ENCODE measurements at regions not wholly inside any gene's neighbourhood (a gene's known extent, or its start where the extent isn't known, plus 50 kb on each side); places are given as distances from the start of the nearest gene placed in this dataset.

DNA sequence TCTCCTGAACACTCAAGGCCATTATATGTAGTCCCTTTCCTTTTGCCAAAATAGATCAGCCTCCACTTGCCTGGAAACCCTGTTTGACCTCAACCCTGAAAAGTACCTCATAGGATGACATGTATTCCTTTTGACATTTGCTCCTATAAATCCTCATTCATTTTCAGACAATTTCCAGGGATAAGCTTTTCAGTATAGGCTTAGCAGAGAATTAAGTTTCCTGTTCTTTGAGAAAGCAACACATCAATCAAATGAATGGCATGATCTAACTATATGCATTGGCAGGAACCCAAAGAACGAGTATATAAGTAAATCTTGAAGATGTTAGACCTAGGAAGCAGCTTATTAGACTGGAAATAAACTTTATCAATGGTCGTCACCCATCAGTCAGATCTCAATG lies 483.0 kb downstream of the CCDC85A start:
- no peak for TF ChIP-seq CTCF (IDR thresholded peaks at IDR 0.05)
- H3K36me3 Mint-ChIP-seq (ENCODE audit: low read depth): no peaks in the 10 kb centered on the region
- POLR2A ChIA-PET: no interaction called here

GRCh38 chr2:56671973-56672569 lies 488.3 kb downstream of the CCDC85A start:
- ChIA-PET POLR2A (no interaction called here), CTCF (no interaction called here)
- no peak for ATAC-seq (ENCODE audit: low read depth)
- peaks cover 11% of the 10 kb centered on the region for H3K9me3 Mint-ChIP-seq
- H3K4me3 Mint-ChIP-seq: no peak overlapping the region
- H3K36me3 Mint-ChIP-seq (ENCODE audit: low read depth): no peaks in the 10 kb centered on the region
- TF ChIP-seq CTCF (IDR thresholded peaks at IDR 0.05): no peak
- H3K4me1 Mint-ChIP-seq: no peaks in the 10 kb centered on the region
- H3K27ac Mint-ChIP-seq: no peak overlapping the region
- no peak for DNase-seq
- no peaks in the 10 kb centered on the region for H3K27me3 Mint-ChIP-seq
- intact Hi-C loops (cut with micrococcal nuclease): no loop called here

More for the DNA sequence above, 483.0 kb downstream of the CCDC85A start:
- no peak for ATAC-seq (ENCODE audit: low read depth)
- peaks cover 13% of the 10 kb centered on the region for H3K9me3 Mint-ChIP-seq
- no peaks in the 10 kb centered on the region for H3K27me3 Mint-ChIP-seq
- H3K4me1 Mint-ChIP-seq: no peaks in the 10 kb centered on the region
- H3K4me3 Mint-ChIP-seq: no peak overlapping the region
- DNase-seq: no peak
- H3K27ac Mint-ChIP-seq: no peak overlapping the region
- intact Hi-C loops (cut with micrococcal nuclease): no loop called here
- CTCF ChIA-PET: no interaction called here

DNA sequence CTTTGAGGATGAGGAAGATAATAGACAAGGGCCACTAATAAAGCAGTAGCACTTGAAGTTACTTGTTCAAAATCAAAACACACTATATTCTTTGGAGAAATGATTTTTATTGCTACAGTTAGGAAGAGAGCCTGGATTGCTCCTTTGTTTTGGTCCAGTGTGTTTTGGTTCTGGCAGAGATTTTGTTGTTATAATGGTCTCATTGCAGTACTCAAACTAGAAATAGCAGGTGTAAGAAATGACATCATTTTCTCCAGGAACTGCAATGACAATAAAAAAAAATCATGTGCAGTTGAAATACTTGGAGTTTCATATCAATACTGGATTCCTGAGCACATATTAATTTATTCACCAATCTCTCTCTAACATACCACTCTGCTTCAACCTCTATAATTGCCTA lies 490.3 kb downstream of the CCDC85A start:
- Mint-ChIP-seq H3K36me3 (ENCODE audit: low read depth) (no peaks in the 10 kb centered on the region), H3K27ac (no peak overlapping the region), H3K4me3 (no peak overlapping the region), H3K9me3 (peaks cover 7% of the 10 kb centered on the region), H3K27me3 (no peaks in the 10 kb centered on the region), H3K4me1 (no peaks in the 10 kb centered on the region)
- ATAC-seq (ENCODE audit: low read depth) (no peak), DNase-seq (no peak)
- ChIA-PET CTCF (no interaction called here), POLR2A (no interaction called here)
- no peak for TF ChIP-seq CTCF (IDR thresholded peaks at IDR 0.05)
- intact Hi-C loops (cut with micrococcal nuclease): no loop called here

DNA sequence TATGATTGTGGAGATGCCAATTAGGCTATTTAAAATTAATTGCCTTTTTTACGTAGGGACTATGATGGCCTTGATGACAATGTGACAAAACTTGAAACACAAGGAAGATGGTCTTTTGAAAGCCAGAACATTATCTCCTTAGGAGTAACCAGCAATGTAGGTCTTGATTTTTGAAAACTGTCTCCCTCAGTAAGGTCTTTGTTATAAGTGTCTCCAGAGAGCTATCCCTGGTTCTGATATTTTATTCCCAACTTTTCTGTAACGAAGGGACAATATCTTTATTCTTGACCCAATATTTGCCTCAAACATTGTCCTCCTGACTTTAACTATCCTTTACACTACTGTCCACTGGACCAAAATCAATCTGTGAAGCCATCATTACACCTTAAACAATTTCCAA lies 493.2 kb downstream of the CCDC85A start:
- no peak for ATAC-seq (ENCODE audit: low read depth)
- Mint-ChIP-seq H3K36me3 (ENCODE audit: low read depth) (no peaks in the 10 kb centered on the region), H3K4me3 (no peak overlapping the region), H3K4me1 (no peaks in the 10 kb centered on the region), H3K9me3 (peaks cover 4% of the 10 kb centered on the region), H3K27me3 (no peaks in the 10 kb centered on the region), H3K27ac (no peak overlapping the region)
- CTCF ChIA-PET: no interaction called here
- intact Hi-C loops (cut with micrococcal nuclease): no loop called here
- no peak for DNase-seq
- POLR2A ChIA-PET: no interaction called here
- TF ChIP-seq CTCF (IDR thresholded peaks at IDR 0.05): no peak

DNA sequence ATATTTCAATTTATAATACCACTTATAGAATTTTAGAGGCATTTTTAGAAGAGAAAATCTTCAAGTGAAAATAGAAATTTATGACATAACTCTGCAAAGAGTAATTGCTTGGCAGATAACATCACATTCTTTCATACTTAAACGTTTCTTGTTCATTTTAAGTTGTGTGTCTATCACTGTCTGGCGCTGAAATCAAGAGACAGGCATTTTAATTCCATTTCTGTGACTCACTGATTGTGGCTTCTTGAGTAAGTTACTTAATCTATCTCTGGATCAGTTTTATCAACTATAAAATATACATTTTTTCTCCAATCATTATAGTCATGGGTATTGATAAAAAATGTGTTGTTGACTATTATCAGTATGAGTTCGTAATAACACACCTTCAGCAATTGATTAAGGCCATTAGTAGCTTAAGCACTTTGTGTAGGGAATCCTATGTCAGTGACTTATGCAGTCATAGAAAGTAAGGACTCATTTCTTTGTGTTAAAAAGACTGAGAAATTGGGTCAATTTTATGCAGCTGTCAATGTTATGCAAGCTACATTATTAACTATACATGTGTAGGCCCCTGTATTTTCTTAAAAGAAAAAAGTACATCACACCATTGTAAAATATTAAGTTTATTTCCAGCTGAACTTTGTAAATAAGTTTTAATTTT lies 497.3 kb downstream of the CCDC85A start:
- Mint-ChIP-seq H3K4me3 (no peak overlapping the region), H3K27me3 (no peaks in the 10 kb centered on the region), H3K4me1 (no peaks in the 10 kb centered on the region), H3K36me3 (ENCODE audit: low read depth) (no peaks in the 10 kb centered on the region), H3K27ac (no peak overlapping the region), H3K9me3 (peaks cover 6% of the 10 kb centered on the region)
- no peak for TF ChIP-seq CTCF (IDR thresholded peaks at IDR 0.05)
- ATAC-seq (ENCODE audit: low read depth): no peak
- DNase-seq: no peak
- intact Hi-C loops (cut with micrococcal nuclease): no loop called here
- ChIA-PET CTCF (no interaction called here), POLR2A (no interaction called here)

All from activated B cell treated with CpG ODN at 0.5 μM for 24 hours (primary cell).